CD4-positive, alpha-beta T cell (primary cell): ENCODE measurements at regions not wholly inside any gene's neighbourhood (a gene's known extent, or its start where the extent isn't known, plus 50 kb on each side); places are given as distances from the start of the nearest gene placed in this dataset.

Experiments used
- ATAC-seq: fragments of 200-7000 bp; cut with Tn5 transposase; one replicate; pipeline ENCODE4 v1.10.0; 2022; ENCODE audit warnings: mild to moderate bottlenecking; ENCODE audit not compliant: poor library complexity
- CTCF ChIA-PET: fragments of 350-600 bp; sonication (Branson Sonifier 250); formaldehyde crosslinking; loops from one replicate; lab custom pipeline; 2021; ENCODE audit warnings: antibody characterized with exemption, inconsistent platforms; lab: Charles Lee
- POLR2A ChIA-PET: fragments of 350-600 bp; sonication (Branson Sonifier 250); formaldehyde crosslinking; loops from one replicate; lab custom pipeline; 2021; ENCODE audit warnings: antibody characterized with exemption, inconsistent platforms; lab: Charles Lee
- DNase-seq, 14 experiments: peaks; one replicate each; pipeline ENCODE4 v3.0.0-alpha.2; 2013 to 2020; ENCODE audit warnings: mixed read lengths in 2 of 14
- H3K27ac ChIP-seq, 2 donors: one replicate each; pipeline versions ENCODE4 v1.5.1 to v1.7.0; 2013; ENCODE audit warnings: low read length in 2 of 2, low read depth in 1 of 2, mild to moderate bottlenecking in 1 of 2
- H3K27me3 ChIP-seq, 2 experiments: 1 replicate in 1 of 2; 2 replicates in 1 of 2; pipeline versions ENCODE4 v1.6.1 to v1.7.0; 2013; ENCODE audit warnings: low read length in 2 of 2, control low read depth in 1 of 2, mild to moderate bottlenecking in 1 of 2, moderate library complexity in 1 of 2; ENCODE audit not compliant: insufficient read depth in 2 of 2, control insufficient read depth in 1 of 2
- H3K36me3 ChIP-seq: one replicate; pipeline ENCODE4 v1.6.1; 2013; ENCODE audit warnings: low read length, control low read depth; ENCODE audit not compliant: insufficient read depth
- H3K4me1 ChIP-seq: one replicate; pipeline ENCODE4 v1.6.1; 2013; ENCODE audit warnings: low read length, control low read depth; ENCODE audit not compliant: insufficient read depth
- H3K4me3 ChIP-seq: one replicate; pipeline ENCODE4 v1.5.1; 2013; ENCODE audit warnings: mild to moderate bottlenecking, low read length, moderate library complexity
- H3K9me3 ChIP-seq, 2 experiments: 1 replicate in 1 of 2; 2 replicates in 1 of 2; pipeline versions ENCODE4 v1.6.1 to v1.7.0; 2013; ENCODE audit warnings: low read length in 2 of 2, mild to moderate bottlenecking in 2 of 2, control low read depth in 1 of 2, moderate library complexity in 1 of 2; ENCODE audit not compliant: control insufficient read depth in 1 of 2, insufficient read depth in 1 of 2
- H3K27ac Mint-ChIP-seq: one replicate; pipeline ENCODE4 v1.8.0; 2020; ENCODE audit warnings: mixed read lengths
- H3K27me3 Mint-ChIP-seq: one replicate; pipeline ENCODE4 v1.8.0; 2021; ENCODE audit warnings: mixed read lengths
- H3K36me3 Mint-ChIP-seq: one replicate; pipeline ENCODE4 v1.8.0; 2021; ENCODE audit warnings: low read depth, mixed read lengths
- H3K4me1 Mint-ChIP-seq: one replicate; pipeline ENCODE4 v1.8.0; 2021; ENCODE audit warnings: low read depth, mixed read lengths
- H3K4me3 Mint-ChIP-seq: one replicate; pipeline ENCODE4 v1.8.0; 2020; ENCODE audit warnings: mild to moderate bottlenecking, mixed read lengths
- H3K9me3 Mint-ChIP-seq: one replicate; pipeline ENCODE4 v1.8.0; 2020; ENCODE audit warnings: mixed read lengths
- intact Hi-C, 2 experiments: fragments of 100-400 bp; cut with DNase I in 1 of 2; cut with micrococcal nuclease in 1 of 2; formaldehyde crosslinking; loops; one replicate each; pipeline versions ENCODE4 v1.15.1 to v1.9.0; 2023 to 2025; cut with DNase I, micrococcal nuclease
- TF ChIP-seq, protein P1 (sequence below): fragments of 200-600 bp; IDR thresholded peaks from one replicate; pipeline ENCODE4 v1.8.0; 2022; ENCODE audit warnings: antibody characterized with exemption, mild to moderate bottlenecking

DNA sequence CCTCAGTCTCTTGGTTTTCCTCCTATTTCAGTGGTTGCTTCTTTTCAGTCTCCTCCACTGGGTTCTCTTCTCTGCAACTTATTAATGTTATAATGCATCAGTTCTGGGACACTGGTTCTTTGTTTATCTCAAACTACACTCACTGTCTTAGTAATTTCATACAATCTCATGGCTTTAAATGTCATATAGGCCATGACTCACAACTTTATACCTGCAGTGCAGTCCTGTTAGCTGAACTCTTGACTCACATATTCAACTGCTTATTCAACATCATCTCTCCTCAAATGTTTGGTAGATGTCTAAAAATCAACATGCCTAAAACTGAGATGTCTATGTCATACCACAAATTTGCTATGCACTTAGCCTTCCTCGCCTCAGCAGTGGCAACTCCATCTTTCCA, 101.2 kb upstream of the PALS2 start:
- Mint-ChIP-seq H3K9me3 (no peaks in the 10 kb centered on the region), H3K36me3 (no peaks in the 10 kb centered on the region), H3K27ac (no peak overlapping the region), H3K4me1 (no peaks in the 10 kb centered on the region), H3K4me3 (no peak overlapping the region), H3K27me3 (no peaks in the 10 kb centered on the region)
- intact Hi-C loops = no loop called here
- Histone ChIP-seq H3K4me3 (no peak overlapping the region), H3K36me3 (no peaks in the 10 kb centered on the region), H3K27me3 (no peaks in the 10 kb centered on the region), H3K4me1 (no peaks in the 10 kb centered on the region), H3K27ac (no peak overlapping the region), H3K9me3 (no peaks in the 10 kb centered on the region)
- DNase-seq (no peak), ATAC-seq (no peak)
- TF ChIP-seq, protein P1, sequence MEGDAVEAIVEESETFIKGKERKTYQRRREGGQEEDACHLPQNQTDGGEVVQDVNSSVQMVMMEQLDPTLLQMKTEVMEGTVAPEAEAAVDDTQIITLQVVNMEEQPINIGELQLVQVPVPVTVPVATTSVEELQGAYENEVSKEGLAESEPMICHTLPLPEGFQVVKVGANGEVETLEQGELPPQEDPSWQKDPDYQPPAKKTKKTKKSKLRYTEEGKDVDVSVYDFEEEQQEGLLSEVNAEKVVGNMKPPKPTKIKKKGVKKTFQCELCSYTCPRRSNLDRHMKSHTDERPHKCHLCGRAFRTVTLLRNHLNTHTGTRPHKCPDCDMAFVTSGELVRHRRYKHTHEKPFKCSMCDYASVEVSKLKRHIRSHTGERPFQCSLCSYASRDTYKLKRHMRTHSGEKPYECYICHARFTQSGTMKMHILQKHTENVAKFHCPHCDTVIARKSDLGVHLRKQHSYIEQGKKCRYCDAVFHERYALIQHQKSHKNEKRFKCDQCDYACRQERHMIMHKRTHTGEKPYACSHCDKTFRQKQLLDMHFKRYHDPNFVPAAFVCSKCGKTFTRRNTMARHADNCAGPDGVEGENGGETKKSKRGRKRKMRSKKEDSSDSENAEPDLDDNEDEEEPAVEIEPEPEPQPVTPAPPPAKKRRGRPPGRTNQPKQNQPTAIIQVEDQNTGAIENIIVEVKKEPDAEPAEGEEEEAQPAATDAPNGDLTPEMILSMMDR = no peak
- CTCF ChIA-PET = interaction anchor here (0.6 kb wide), 1 partner anchor 8 kb away, joined by 3 read pairs; no protein-coding TSS in a partner anchor
- POLR2A ChIA-PET = no interaction called here

GRCh38 chr7:24475166-24475961, 97.9 kb upstream of the PALS2 start:
- Mint-ChIP-seq H3K9me3 (no peaks in the 10 kb centered on the region), H3K27ac (no peak overlapping the region), H3K27me3 (peaks cover 8% of the 10 kb centered on the region), H3K4me3 (no peak overlapping the region), H3K36me3 (no peaks in the 10 kb centered on the region), H3K4me1 (no peaks in the 10 kb centered on the region)
- Histone ChIP-seq H3K4me1 (no peaks in the 10 kb centered on the region), H3K27ac (no peak overlapping the region), H3K4me3 (no peak overlapping the region), H3K27me3 (peaks cover 0 to under 1% of the 10 kb centered on the region in 2 experiments), H3K36me3 (no peaks in the 10 kb centered on the region), H3K9me3 (no peaks in the 10 kb centered on the region)
- no peak for DNase-seq
- CTCF ChIA-PET = no interaction called here
- intact Hi-C loops = no loop called here
- no peak for ATAC-seq
- TF ChIP-seq, protein P1 = no peak
- POLR2A ChIA-PET = interaction anchor here (0.7 kb wide), 1 partner anchor 10 kb away, joined by 3 read pairs; no protein-coding TSS in a partner anchor

- POLR2A ChIA-PET = no interaction called here
- H3K27ac Mint-ChIP-seq = no peak overlapping the region
- intact Hi-C loops = no loop called here
Observed at GRCh38 chr7:24476227-24476626, 97.0 kb upstream of the PALS2 start.

More at GRCh38 chr7:24476227-24476626, 97.0 kb upstream of the PALS2 start:
- Histone ChIP-seq H3K27me3 (peaks cover 0 to 3% of the 10 kb centered on the region in 2 experiments), H3K4me3 (no peak overlapping the region), H3K4me1 (no peaks in the 10 kb centered on the region), H3K27ac (no peak overlapping the region), H3K36me3 (no peaks in the 10 kb centered on the region), H3K9me3 (no peaks in the 10 kb centered on the region)
- DNase-seq (no peak), ATAC-seq (no peak)
- H3K9me3 Mint-ChIP-seq = no peaks in the 10 kb centered on the region
- H3K36me3 Mint-ChIP-seq = no peaks in the 10 kb centered on the region
- H3K27me3 Mint-ChIP-seq = peaks cover 14% of the 10 kb centered on the region
- H3K4me1 Mint-ChIP-seq = no peaks in the 10 kb centered on the region
- H3K4me3 Mint-ChIP-seq = no peak overlapping the region
- TF ChIP-seq, protein P1 = no peak
- CTCF ChIA-PET = no interaction called here
